K562 (cell line): ENCODE measurements at regions not wholly inside any gene's neighbourhood (a gene's known extent, or its start where the extent isn't known, plus 50 kb on each side); places are given as distances from the start of the nearest gene placed in this dataset.

ENCODE experiments used
- ATAC-seq: fragments of 200-7000 bp; cut with Tn5 transposase; 3 replicates; pipeline ENCODE4 v1.9.1; 2020; ENCODE audit warnings: moderate library complexity
- BruUV-seq: library from RNA; stranded (reverse); fragments of 400-500 nt; replicated peaks from 2 replicates; lab custom pipeline; 2021; lab: Mats Ljungman, UMichigan
- CTCF ChIA-PET: fragments of 300-600 bp; formaldehyde crosslinking; extraction: SDS; loops from one replicate; lab custom pipeline; 2021; ENCODE audit warnings: low intra/inter-chr PET ratio; lab: Yijun Ruan, JAX
- POLR2A ChIA-PET: fragments of 300-600, 350-650 bp; sonication (Branson Sonifier 250); formaldehyde crosslinking; extraction: SDS; loops from one replicate; lab custom pipeline; 2021; ENCODE audit warnings: antibody characterized with exemption, inconsistent platforms; lab: Yijun Ruan, JAX
- DNase-seq, 4 experiments: peaks; one replicate each; pipeline versions ENCODE4 v3.0.0 to v3.0.0-alpha.2; 2011 to 2018; ENCODE audit warnings: low spot score in 3 of 4, mixed read lengths in 3 of 4; ENCODE audit errors: extremely low read depth in 1 of 4
- FAIRE-seq: peaks from 2 replicates; lab custom pipeline; 2011; peaks lifted over from hg19 to GRCh38; lab: Jason Lieb, UNC
- H2AFZ ChIP-seq: 2 replicates; pipeline ENCODE4 v1.6.0; 2011; ENCODE audit warnings: low read depth, low read length, control low read depth, inconsistent platforms
- H3K27ac ChIP-seq: fragments of 200-600 bp; 3 replicates; pipeline ENCODE4 v1.8.0; 2011; ENCODE audit warnings: low read depth, mild to moderate bottlenecking, control low read depth, inconsistent platforms, low read length, moderate library complexity, mixed read lengths; ENCODE audit errors: extremely low read depth
- H3K27me3 ChIP-seq, 2 experiments: fragments of 300-600 bp in 1 of 2; 2 replicates in 1 of 2; 3 replicates in 1 of 2; pipeline versions ENCODE4 v1.6.0 to v1.8.0; 2011; ENCODE audit warnings: inconsistent platforms in 2 of 2, low read length in 2 of 2, mild to moderate bottlenecking in 1 of 2, mixed read lengths in 1 of 2, moderate library complexity in 1 of 2; ENCODE audit not compliant: control insufficient read depth in 2 of 2, insufficient read depth in 2 of 2
- H3K36me3 ChIP-seq: fragments of 300-600 bp; 3 replicates; pipeline ENCODE4 v1.8.0; 2011; ENCODE audit warnings: mild to moderate bottlenecking, low read length, inconsistent platforms; ENCODE audit not compliant: control insufficient read depth, insufficient read depth
- H3K4me1 ChIP-seq, 2 experiments: fragments of 200-600 bp in 1 of 2; replicated peaks in 1 of 2; 2 replicates in 1 of 2; 3 replicates in 1 of 2; pipeline versions ENCODE4 v1.5.1 to v1.8.0; 2011; ENCODE audit warnings: inconsistent platforms in 2 of 2, low read length in 2 of 2, mild to moderate bottlenecking in 1 of 2, mixed read lengths in 1 of 2, moderate library complexity in 1 of 2; ENCODE audit not compliant: control insufficient read depth in 2 of 2, insufficient read depth in 2 of 2
- H3K4me2 ChIP-seq: 2 replicates; pipeline ENCODE4 v1.6.1; 2011; ENCODE audit warnings: low read length, control low read depth, inconsistent platforms, mixed read lengths; ENCODE audit not compliant: insufficient read depth
- H3K4me3 ChIP-seq: fragments of 200-600 bp; sonication (generic), shearing (Covaris generic); 2 replicates; pipeline ENCODE4 v1.5.1; 2016; ENCODE audit warnings: control low read depth, inconsistent platforms
- H3K79me2 ChIP-seq: fragments of 200-600 bp; 3 replicates; pipeline ENCODE4 v1.8.0; 2011; ENCODE audit warnings: low read length, inconsistent platforms; ENCODE audit not compliant: control insufficient read depth, insufficient read depth
- H3K9ac ChIP-seq, 2 experiments: 2 replicates each; pipeline versions ENCODE4 v1.6.0 to v1.6.1; 2011; ENCODE audit warnings: low read depth in 2 of 2, low read length in 2 of 2, control low read depth in 1 of 2, inconsistent platforms in 1 of 2, mild to moderate bottlenecking in 1 of 2, mixed read lengths in 1 of 2; ENCODE audit not compliant: insufficient read depth in 1 of 2
- H3K9me1 ChIP-seq: one replicate; pipeline ENCODE4 v1.6.0; 2011; ENCODE audit warnings: inconsistent platforms, mild to moderate bottlenecking, low read length, moderate library complexity; ENCODE audit not compliant: control insufficient read depth, insufficient read depth
- H3K9me3 ChIP-seq: replicated peaks from 2 replicates; pipeline ENCODE4 v1.5.1; 2011; ENCODE audit warnings: low read depth, low read length, inconsistent platforms; ENCODE audit not compliant: control insufficient read depth, insufficient read depth
- H4K20me1 ChIP-seq: replicated peaks from 2 replicates; pipeline ENCODE4 v1.6.1; 2011; ENCODE audit warnings: low read length, inconsistent platforms, mixed read lengths; ENCODE audit not compliant: control insufficient read depth, insufficient read depth
- ASH1L ChIP-seq: fragments of 450-650 bp; IDR thresholded peaks from 2 replicates; pipeline ENCODE4 v1.6.1; 2018; ENCODE audit warnings: borderline replicate concordance, mild to moderate bottlenecking, low read depth; ENCODE audit not compliant: partially characterized antibody
- COPS2 ChIP-seq: fragments of 450-650 bp; conservative IDR thresholded peaks from 2 replicates; pipeline ENCODE4 v1.6.1; 2016; ENCODE audit warnings: mild to moderate bottlenecking, moderate library complexity
- GABPB2 ChIP-seq: fragments of 250-450 bp; sonication (Bioruptor Pico); conservative IDR thresholded peaks from 2 replicates; pipeline ENCODE4 v1.5.1; 2021; ENCODE audit warnings: mild to moderate bottlenecking
- HMGN3 ChIP-seq: IDR thresholded peaks from 2 replicates; pipeline ENCODE4 v1.6.1; 2011; ENCODE audit warnings: borderline replicate concordance, low read depth, mild to moderate bottlenecking, mixed read lengths, low read length; ENCODE audit not compliant: insufficient read length; ENCODE audit errors: extremely low read depth
- ID3 ChIP-seq, 2 experiments: fragments of 250-450 bp in 1 of 2; fragments of 450-650 bp in 1 of 2; sonication (Bioruptor Pico) in 1 of 2; IDR thresholded peaks; 2 replicates each; pipeline versions ENCODE4 v1.6.1 to v1.8.0; 2016 to 2021; ENCODE audit warnings: mild to moderate bottlenecking in 2 of 2, moderate library complexity in 2 of 2, missing compliant biosample characterization in 1 of 2, missing genetic modification characterization in 1 of 2
- MTA3 ChIP-seq: fragments of 450-650 bp; formaldehyde crosslinking; IDR thresholded peaks from 2 replicates; pipeline ENCODE4 v1.6.1; 2017; ENCODE audit warnings: mild to moderate bottlenecking, borderline replicate concordance
- NONO ChIP-seq, 2 experiments: fragments of 200-400 bp in 1 of 2; fragments of 450-650 bp in 1 of 2; formaldehyde crosslinking in 1 of 2; IDR thresholded peaks; 2 replicates each; pipeline ENCODE4 v1.6.1; 2017; ENCODE audit warnings: low read depth in 2 of 2, mild to moderate bottlenecking in 2 of 2, moderate library complexity in 2 of 2, low read length in 1 of 2
- PRMT5 ChIP-seq: sonication (generic); formaldehyde crosslinking; IDR thresholded peaks from 2 replicates; pipeline ENCODE4 v1.5.0; 2020; ENCODE audit warnings: missing genetic modification reagents
- REST ChIP-seq, 2 experiments: fragments of 450-650 bp; formaldehyde crosslinking in 1 of 2; IDR thresholded peaks; 2 replicates each; pipeline versions ENCODE4 v1.4.0 to v1.6.1; 2014 to 2020; ENCODE audit warnings: mild to moderate bottlenecking in 2 of 2, borderline replicate concordance in 1 of 2, low read depth in 1 of 2
- SREBF1 ChIP-seq: fragments of 150-350 bp; IDR thresholded peaks from 2 replicates; pipeline ENCODE4 v1.6.1; 2014; ENCODE audit warnings: antibody characterized with exemption, low read depth, low read length, borderline replicate concordance
- WHSC1 ChIP-seq: IDR thresholded peaks from one replicate; pipeline ENCODE4 v1.6.1; 2012; ENCODE audit warnings: low read length, control low read depth, inconsistent platforms
- ZBED1 ChIP-seq: IDR thresholded peaks from 2 replicates; pipeline ENCODE4 v1.6.1; 2014
- ZNF184 ChIP-seq: sonication (generic); formaldehyde crosslinking; IDR thresholded peaks from 2 replicates; pipeline ENCODE4 v1.5.0; 2020; ENCODE audit warnings: missing genetic modification reagents
- ZNF282 ChIP-seq: sonication (generic); formaldehyde crosslinking; IDR thresholded peaks from 2 replicates; pipeline ENCODE4 v1.8.1; 2023; ENCODE audit warnings: missing genetic modification reagents
- ZNF584 ChIP-seq: fragments of 200-800 bp; sonication (Bioruptor generic); IDR thresholded peaks from 2 replicates; pipeline ENCODE4 v1.6.1; 2016; ENCODE audit warnings: low read depth, mild to moderate bottlenecking, missing genetic modification characterization, missing compliant biosample characterization
- ZSCAN32 ChIP-seq: fragments of 450-650 bp; formaldehyde crosslinking; IDR thresholded peaks from 2 replicates; pipeline ENCODE4 v1.4.0; 2020; ENCODE audit warnings: mild to moderate bottlenecking, moderate library complexity
- WGBS: fragments of 100-300 bp; shearing (Covaris generic); methylation state at CpG from one replicate; pipeline ENCODE4 v1.1.6; 2016; ENCODE audit warnings: low coverage, mixed read lengths; ENCODE audit not compliant: insufficient coverage; ENCODE audit errors: missing lambda C conversion rate; 5-methylcytosine and 5-hydroxymethylcytosine counted together
- in situ Hi-C: fragments of 300-500 bp; cut with MboI; formaldehyde crosslinking; loops from 4 replicates; pipeline ENCODE4 v1.15.0; 2018; ENCODE audit warnings: inconsistent platforms, mixed read lengths
- intact Hi-C: fragments of 100-400 bp; cut with micrococcal nuclease; formaldehyde crosslinking; loops from 2 replicates; pipeline ENCODE4 v1.14.2; 2022

- Histone ChIP-seq H3K9ac (no peak overlapping the region), H3K27ac (no peak overlapping the region), H3K4me2 (no peak overlapping the region), H3K4me3 (no peak overlapping the region), H3K79me2 (no peaks in the 10 kb centered on the region), H2AFZ (no peak overlapping the region), H3K4me1 (no peaks in the 10 kb centered on the region), H4K20me1 (no peaks in the 10 kb centered on the region), H3K27me3 (no peaks in the 10 kb centered on the region), H3K36me3 (no peaks in the 10 kb centered on the region), H3K9me3 (no peaks in the 10 kb centered on the region; the same call in 1 of the 2 replicates), H3K9me1 (no peaks in the 10 kb centered on the region)
- BruUV-seq, result no TSS peak
- DNase-seq (no peak), FAIRE-seq (no peak), ATAC-seq (no peak)
- POLR2A ChIA-PET, result no interaction called here
- CTCF ChIA-PET, result no interaction called here
- intact Hi-C loops, result no loop called here
- WGBS, result 7% methylated on average over 2 of the region's 2 CpGs
- in situ Hi-C loops, result no loop called here
- TF ChIP-seq MTA3 (no peak), GABPB2 (CRISPR knock-in tag) (no peak), ZNF584 (CRISPR knock-in tag) (no peak), SREBF1 (no peak), ZNF184 (CRISPR knock-in tag) (no peak), WHSC1 (no peak), HMGN3 (no peak), ID3 (CRISPR knock-in tag; IDR thresholded peaks at IDR 0.05) (no peak), ID3 (tag; IDR thresholded peaks at IDR 0.05) (no peak), ASH1L (no peak), ZNF282 (no peak), NONO (IDR thresholded peaks at IDR 0.05; ENCODE audit: low read depth in 2 of 2, low read length in 1 of 2) (no peak), COPS2 (no peak), ZBED1 (no peak), ZSCAN32 (CRISPR knock-in tag) (no peak), PRMT5 (CRISPR knock-in tag) (no peak), REST (IDR thresholded peaks at IDR 0.05; ENCODE audit: borderline replicate concordance) (no peak), REST (CRISPR knock-in tag; IDR thresholded peaks at IDR 0.05; ENCODE audit: low read depth) (no peak)
These were observed 1072.3 kb upstream of the PCDH10 start for GRCh38 chr4:132076829-132077228.
